ENCODE measurements at regions not wholly inside any gene's neighbourhood (a gene's known extent, or its start where the extent isn't known, plus 50 kb on each side); places are given as distances from the start of the nearest gene placed in this dataset.

DNA sequence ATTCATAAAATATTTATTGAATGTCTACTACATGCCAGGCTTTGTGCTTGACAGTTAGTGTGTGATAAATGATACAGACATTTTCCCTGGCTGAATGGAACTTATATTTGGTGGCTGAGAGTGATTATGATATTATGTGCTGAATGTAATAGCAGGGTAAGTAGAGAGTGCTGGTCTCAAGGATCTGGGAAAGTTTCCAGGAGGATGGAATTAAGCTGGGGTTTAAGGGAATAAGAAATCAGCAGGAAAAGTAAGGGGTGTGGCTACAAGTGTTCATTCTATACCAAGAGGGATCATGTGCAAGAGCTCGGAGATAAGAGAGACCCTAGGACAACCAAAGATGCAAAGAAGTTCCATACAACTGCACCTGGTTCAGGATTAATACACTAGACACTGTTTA lies 500.1 kb upstream of the CFAP20DC start:
- no peaks in the 10 kb centered on the region for H3K27me3 ChIP-seq (replicated peaks; ENCODE audit: insufficient read depth, low read length)
- no peaks in the 10 kb centered on the region for H3F3A ChIP-seq (ENCODE audit: insufficient read depth, low read length)
- no peaks in the 10 kb centered on the region for H3K4me1 ChIP-seq (ENCODE audit: low read length)
- no peak overlapping the region for H2AFZ ChIP-seq (ENCODE audit: low read length)
- no peaks in the 10 kb centered on the region for H3K9me2 ChIP-seq (replicated peaks; ENCODE audit: insufficient read depth, low read length)
- H3K9me3 ChIP-seq (replicated peaks; ENCODE audit: insufficient read depth, low read length) = no peaks in the 10 kb centered on the region
- no peaks in the 10 kb centered on the region for H3K36me3 ChIP-seq (replicated peaks; ENCODE audit: insufficient read depth, low read length)
- TF ChIP-seq EZH2phosphoT487 (IDR thresholded peaks at IDR 0.05; ENCODE audit: low read length) (no peak), EZH2 (optimal IDR thresholded peaks at IDR 0.05; ENCODE audit: low read depth, low read length) (no peak)
- TF ChIP-seq, protein P1, sequence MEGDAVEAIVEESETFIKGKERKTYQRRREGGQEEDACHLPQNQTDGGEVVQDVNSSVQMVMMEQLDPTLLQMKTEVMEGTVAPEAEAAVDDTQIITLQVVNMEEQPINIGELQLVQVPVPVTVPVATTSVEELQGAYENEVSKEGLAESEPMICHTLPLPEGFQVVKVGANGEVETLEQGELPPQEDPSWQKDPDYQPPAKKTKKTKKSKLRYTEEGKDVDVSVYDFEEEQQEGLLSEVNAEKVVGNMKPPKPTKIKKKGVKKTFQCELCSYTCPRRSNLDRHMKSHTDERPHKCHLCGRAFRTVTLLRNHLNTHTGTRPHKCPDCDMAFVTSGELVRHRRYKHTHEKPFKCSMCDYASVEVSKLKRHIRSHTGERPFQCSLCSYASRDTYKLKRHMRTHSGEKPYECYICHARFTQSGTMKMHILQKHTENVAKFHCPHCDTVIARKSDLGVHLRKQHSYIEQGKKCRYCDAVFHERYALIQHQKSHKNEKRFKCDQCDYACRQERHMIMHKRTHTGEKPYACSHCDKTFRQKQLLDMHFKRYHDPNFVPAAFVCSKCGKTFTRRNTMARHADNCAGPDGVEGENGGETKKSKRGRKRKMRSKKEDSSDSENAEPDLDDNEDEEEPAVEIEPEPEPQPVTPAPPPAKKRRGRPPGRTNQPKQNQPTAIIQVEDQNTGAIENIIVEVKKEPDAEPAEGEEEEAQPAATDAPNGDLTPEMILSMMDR (IDR thresholded peaks at IDR 0.05; ENCODE audit: low read length) = no peak
- H3K4me2 ChIP-seq (ENCODE audit: low read depth, low read length) = no peak overlapping the region
- no peak overlapping the region for H3K27ac ChIP-seq (ENCODE audit: low read length)
- no peaks in the 10 kb centered on the region for H3K79me2 ChIP-seq (ENCODE audit: low read length)
- H3K9ac ChIP-seq (ENCODE audit: low read length) = no peak overlapping the region
- DNase-seq = no peak
- H3K4me3 ChIP-seq (ENCODE audit: low read length) = no peak overlapping the region
- no peaks in the 10 kb centered on the region for H4K20me1 ChIP-seq (ENCODE audit: insufficient read depth, low read length)

DNA sequence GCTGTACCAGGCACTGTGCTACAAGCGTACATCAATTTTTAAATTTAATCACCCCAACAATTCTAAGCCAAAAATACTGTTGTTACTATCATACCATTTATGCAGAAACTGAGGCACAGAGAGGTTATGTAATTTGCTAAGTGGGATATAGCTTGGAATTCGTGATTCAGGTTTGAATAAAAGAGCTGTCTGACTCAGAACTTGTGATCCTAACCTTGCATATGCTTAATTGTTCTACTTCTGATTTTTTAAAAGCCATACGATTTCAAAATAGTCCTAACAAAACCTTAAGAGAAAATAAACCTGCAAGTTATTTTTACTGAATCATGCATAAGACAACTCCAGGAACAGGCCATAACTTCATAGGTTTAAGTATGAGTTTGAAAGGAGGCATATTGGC lies 498.0 kb upstream of the CFAP20DC start:
- H4K20me1 ChIP-seq (ENCODE audit: insufficient read depth, low read length) = no peaks in the 10 kb centered on the region
- TF ChIP-seq EZH2 (optimal IDR thresholded peaks at IDR 0.05; ENCODE audit: low read depth, low read length) = no peak
- TF ChIP-seq EZH2phosphoT487 (IDR thresholded peaks at IDR 0.05; ENCODE audit: low read length) = no peak
- TF ChIP-seq, protein P1 (IDR thresholded peaks at IDR 0.05; ENCODE audit: low read length) = no peak
- H3K9ac ChIP-seq (ENCODE audit: low read length) = no peak overlapping the region

DNA sequence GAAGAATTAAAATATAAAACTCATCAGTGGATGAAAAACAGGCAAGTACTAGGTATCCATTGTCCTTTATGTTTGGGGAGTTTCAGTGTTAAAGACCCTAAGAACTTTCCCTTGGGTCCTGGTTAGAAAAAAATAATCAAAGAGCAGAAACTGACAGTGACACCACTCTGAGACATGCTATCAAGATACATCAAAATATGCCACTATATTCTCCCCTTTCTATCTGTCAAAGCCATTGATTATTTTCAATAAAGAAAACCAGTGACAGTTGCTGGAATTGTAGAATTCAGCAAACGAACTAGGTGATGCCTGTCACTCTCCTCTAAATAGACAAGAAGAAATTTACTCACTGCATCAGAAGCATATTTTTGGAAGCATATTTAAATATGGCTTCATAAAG lies 496.7 kb upstream of the CFAP20DC start:
- H3K36me3 ChIP-seq (replicated peaks; ENCODE audit: insufficient read depth, low read length) = no peaks in the 10 kb centered on the region
- H3K9ac ChIP-seq (ENCODE audit: low read length) = no peak overlapping the region
- DNase-seq = no peak
- no peaks in the 10 kb centered on the region for H3K27me3 ChIP-seq (replicated peaks; ENCODE audit: insufficient read depth, low read length)
- no peaks in the 10 kb centered on the region for H3K79me2 ChIP-seq (ENCODE audit: low read length)
- H4K20me1 ChIP-seq (ENCODE audit: insufficient read depth, low read length) = no peaks in the 10 kb centered on the region
- TF ChIP-seq, protein P1 (IDR thresholded peaks at IDR 0.05; ENCODE audit: low read length) = no peak
- TF ChIP-seq EZH2 (optimal IDR thresholded peaks at IDR 0.05; ENCODE audit: low read depth, low read length) (no peak), EZH2phosphoT487 (IDR thresholded peaks at IDR 0.05; ENCODE audit: low read length) (no peak)
- no peaks in the 10 kb centered on the region for H3K9me2 ChIP-seq (replicated peaks; ENCODE audit: insufficient read depth, low read length)
- H3K4me2 ChIP-seq (ENCODE audit: low read depth, low read length) = no peak overlapping the region
- H3F3A ChIP-seq (ENCODE audit: insufficient read depth, low read length) = no peaks in the 10 kb centered on the region
- H3K9me3 ChIP-seq (replicated peaks; ENCODE audit: insufficient read depth, low read length) = no peaks in the 10 kb centered on the region
- H2AFZ ChIP-seq (ENCODE audit: low read length) = no peak overlapping the region
- H3K4me1 ChIP-seq (ENCODE audit: low read length) = no peaks in the 10 kb centered on the region
- no peak overlapping the region for H3K4me3 ChIP-seq (ENCODE audit: low read length)
- no peak overlapping the region for H3K27ac ChIP-seq (ENCODE audit: low read length)

More for the DNA sequence above, 498.0 kb upstream of the CFAP20DC start:
- no peak overlapping the region for H2AFZ ChIP-seq (ENCODE audit: low read length)
- H3K4me3 ChIP-seq (ENCODE audit: low read length) = no peak overlapping the region
- H3F3A ChIP-seq (ENCODE audit: insufficient read depth, low read length) = no peaks in the 10 kb centered on the region
- no peaks in the 10 kb centered on the region for H3K9me3 ChIP-seq (replicated peaks; ENCODE audit: insufficient read depth, low read length)
- H3K9me2 ChIP-seq (replicated peaks; ENCODE audit: insufficient read depth, low read length) = no peaks in the 10 kb centered on the region
- no peak for DNase-seq
- no peaks in the 10 kb centered on the region for H3K4me1 ChIP-seq (ENCODE audit: low read length)
- H3K4me2 ChIP-seq (ENCODE audit: low read depth, low read length) = no peak overlapping the region
- H3K27me3 ChIP-seq (replicated peaks; ENCODE audit: insufficient read depth, low read length) = no peaks in the 10 kb centered on the region
- H3K27ac ChIP-seq (ENCODE audit: low read length) = no peak overlapping the region
- no peaks in the 10 kb centered on the region for H3K36me3 ChIP-seq (replicated peaks; ENCODE audit: insufficient read depth, low read length)
- no peaks in the 10 kb centered on the region for H3K79me2 ChIP-seq (ENCODE audit: low read length)

Data from MM.1S (cell line).